SU-DHL-6 (cell line): ENCODE measurements at regions not wholly inside any gene's neighbourhood (a gene's known extent, or its start where the extent isn't known, plus 50 kb on each side); places are given as distances from the start of the nearest gene placed in this dataset.

Experiments
- H2AFZ ChIP-seq: fragments of 200-600 bp; sonication (generic); 2 replicates; pipeline ENCODE4 v1.6.1; 2014; ENCODE audit warnings: low read depth, mild to moderate bottlenecking, moderate library complexity, mixed read lengths, antibody characterized with exemption, low read length; ENCODE audit not compliant: severe bottlenecking
- H3F3A ChIP-seq: fragments of 200-600 bp; shearing (Covaris generic); 2 replicates; pipeline ENCODE4 v1.6.0; 2016; ENCODE audit warnings: antibody characterized with exemption, mild to moderate bottlenecking; ENCODE audit not compliant: insufficient read depth
- H3K27ac ChIP-seq: fragments of 200-600 bp; sonication (generic); 2 replicates; pipeline ENCODE4 v1.5.1; 2016; ENCODE audit warnings: low read depth, mild to moderate bottlenecking, low read length, moderate library complexity, mixed read lengths
- H3K27me3 ChIP-seq: fragments of 200-600 bp; sonication (generic), shearing (Covaris generic); 2 replicates; pipeline ENCODE4 v1.6.0; 2014; ENCODE audit warnings: mild to moderate bottlenecking, low read length
- H3K36me3 ChIP-seq: fragments of 200-600 bp; sonication (generic); 2 replicates; pipeline ENCODE4 v1.6.1; 2014; ENCODE audit warnings: mild to moderate bottlenecking, low read length, mixed read lengths
- H3K4me2 ChIP-seq: fragments of 300-600, 200-600 bp; shearing (Covaris generic), sonication (generic); 2 replicates; pipeline ENCODE4 v1.6.0; 2014; ENCODE audit warnings: low read length, low read depth, mild to moderate bottlenecking; ENCODE audit not compliant: poor library complexity, severe bottlenecking
- H3K4me3 ChIP-seq: fragments of 200-600 bp; sonication (generic); 2 replicates; pipeline ENCODE4 v1.5.1; 2014; ENCODE audit warnings: antibody characterized with exemption, low read length, mild to moderate bottlenecking, mixed read lengths; ENCODE audit not compliant: insufficient read depth, poor library complexity, severe bottlenecking
- H3K79me2 ChIP-seq: fragments of 200-600 bp; sonication (generic); 2 replicates; pipeline ENCODE4 v1.6.1; 2014; ENCODE audit warnings: mild to moderate bottlenecking, low read length, moderate library complexity; ENCODE audit not compliant: insufficient read depth
- H3K9ac ChIP-seq: fragments of 200-600 bp; sonication (generic); 2 replicates; pipeline ENCODE4 v1.7.0; 2014; ENCODE audit warnings: mild to moderate bottlenecking, low read length
- H3K9me2 ChIP-seq: fragments of 200-600 bp; sonication (generic); replicated peaks from 2 replicates; pipeline ENCODE4 v1.6.1; 2014; ENCODE audit warnings: low read length; ENCODE audit not compliant: insufficient read depth
- H3K9me3 ChIP-seq: fragments of 200-600 bp; sonication (generic); 2 replicates; pipeline ENCODE4 v1.6.1; 2014; ENCODE audit warnings: low read length, mixed read lengths; ENCODE audit not compliant: insufficient read depth
- H4K20me1 ChIP-seq: fragments of 200-600 bp; sonication (generic); 2 replicates; pipeline ENCODE4 v1.6.1; 2014; ENCODE audit warnings: low read depth, mild to moderate bottlenecking, antibody characterized with exemption, low read length, moderate library complexity, mixed read lengths
- EZH2phosphoT487 ChIP-seq: fragments of 200-600 bp; sonication (generic), shearing (Covaris generic); conservative IDR thresholded peaks from 2 replicates; pipeline ENCODE4 v1.6.1; 2018; ENCODE audit warnings: mild to moderate bottlenecking, antibody characterized with exemption, low read length, moderate library complexity, mixed read lengths
- TF ChIP-seq, protein P1 (sequence below): fragments of 200-600 bp; sonication (generic); IDR thresholded peaks from one replicate; pipeline ENCODE4 v1.5.1; 2017; ENCODE audit warnings: antibody characterized with exemption, mild to moderate bottlenecking, low read length, moderate library complexity; ENCODE audit not compliant: insufficient read depth, poor library complexity, severe bottlenecking

DNA sequence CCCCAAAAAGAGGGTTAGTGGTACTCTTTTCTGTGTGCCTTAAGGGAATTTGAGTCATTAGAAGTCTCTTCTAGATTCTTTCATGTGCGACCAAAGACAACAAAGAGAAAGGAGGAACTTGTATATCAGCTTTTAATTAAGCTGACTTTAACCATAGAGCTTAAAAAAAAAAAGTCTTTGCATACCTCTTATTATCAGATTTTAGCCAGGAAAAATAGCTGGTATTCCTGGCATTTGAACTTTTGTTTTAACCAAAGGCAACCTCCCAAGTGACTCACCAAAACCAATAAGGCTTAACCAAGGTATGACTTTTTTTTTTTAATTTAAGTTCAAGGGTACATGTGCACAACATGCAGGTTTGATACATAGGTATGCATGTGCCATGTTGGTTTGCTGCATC lies 375.0 kb downstream of the CDC5L start:
- Histone ChIP-seq H3K27me3 (peaks cover 5% of the 10 kb centered on the region; the same call in 1 of the 2 replicates), H3K79me2 (no peaks in the 10 kb centered on the region), H3K9ac (no peak overlapping the region), H3K36me3 (no peaks in the 10 kb centered on the region), H3K9me2 (no peaks in the 10 kb centered on the region), H3K9me3 (peaks cover 23% of the 10 kb centered on the region), H2AFZ (no peak overlapping the region), H3F3A (no peaks in the 10 kb centered on the region), H3K4me2 (no peak overlapping the region), H3K27ac (no peak overlapping the region), H4K20me1 (no peaks in the 10 kb centered on the region), H3K4me3 (no peak overlapping the region)
- TF ChIP-seq, protein P1, sequence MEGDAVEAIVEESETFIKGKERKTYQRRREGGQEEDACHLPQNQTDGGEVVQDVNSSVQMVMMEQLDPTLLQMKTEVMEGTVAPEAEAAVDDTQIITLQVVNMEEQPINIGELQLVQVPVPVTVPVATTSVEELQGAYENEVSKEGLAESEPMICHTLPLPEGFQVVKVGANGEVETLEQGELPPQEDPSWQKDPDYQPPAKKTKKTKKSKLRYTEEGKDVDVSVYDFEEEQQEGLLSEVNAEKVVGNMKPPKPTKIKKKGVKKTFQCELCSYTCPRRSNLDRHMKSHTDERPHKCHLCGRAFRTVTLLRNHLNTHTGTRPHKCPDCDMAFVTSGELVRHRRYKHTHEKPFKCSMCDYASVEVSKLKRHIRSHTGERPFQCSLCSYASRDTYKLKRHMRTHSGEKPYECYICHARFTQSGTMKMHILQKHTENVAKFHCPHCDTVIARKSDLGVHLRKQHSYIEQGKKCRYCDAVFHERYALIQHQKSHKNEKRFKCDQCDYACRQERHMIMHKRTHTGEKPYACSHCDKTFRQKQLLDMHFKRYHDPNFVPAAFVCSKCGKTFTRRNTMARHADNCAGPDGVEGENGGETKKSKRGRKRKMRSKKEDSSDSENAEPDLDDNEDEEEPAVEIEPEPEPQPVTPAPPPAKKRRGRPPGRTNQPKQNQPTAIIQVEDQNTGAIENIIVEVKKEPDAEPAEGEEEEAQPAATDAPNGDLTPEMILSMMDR: no peak
- no peak for TF ChIP-seq EZH2phosphoT487

DNA sequence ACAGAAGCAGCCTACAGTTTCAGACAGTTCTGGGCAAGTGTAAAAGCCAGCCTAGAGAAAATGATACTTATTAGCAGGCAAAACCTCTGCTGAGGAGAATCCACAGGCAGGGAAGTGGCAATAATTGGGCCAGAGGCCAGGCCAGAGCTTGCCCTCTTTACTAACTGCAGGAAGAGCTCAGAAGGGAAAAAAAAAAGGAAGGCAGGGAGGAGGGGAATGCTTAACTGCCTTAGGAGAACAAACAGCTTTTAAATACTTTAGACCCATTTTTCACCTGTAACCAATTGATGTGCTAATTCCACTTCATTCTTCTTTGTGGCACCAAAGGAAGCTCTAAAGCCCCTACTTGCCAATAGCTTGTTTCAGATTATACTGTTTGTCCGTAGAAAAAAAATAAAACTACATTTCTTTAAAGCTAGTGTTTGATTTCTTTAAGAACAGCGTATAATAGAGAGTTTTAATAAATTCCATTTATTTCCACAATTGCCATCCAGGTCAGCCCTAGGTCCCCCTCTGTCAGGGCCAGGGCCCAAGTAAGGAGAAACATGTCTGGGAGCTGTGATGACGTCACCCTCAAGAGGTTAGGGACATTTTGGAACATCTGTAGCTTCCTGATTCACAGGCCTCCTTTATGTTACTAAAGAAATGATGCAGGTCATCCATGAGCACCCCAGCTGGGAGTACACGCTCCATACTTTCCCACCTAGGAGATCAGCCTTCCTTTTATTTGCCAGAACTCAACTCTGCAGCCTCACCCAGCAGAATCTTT lies 384.3 kb downstream of the CDC5L start:
- Histone ChIP-seq H2AFZ (no peak overlapping the region), H3K27me3 (peaks cover under 1% of the 10 kb centered on the region; the same call in 1 of the 2 replicates), H3K4me3 (no peak overlapping the region), H3K79me2 (no peaks in the 10 kb centered on the region), H3K27ac (no peak overlapping the region), H3K9ac (no peak overlapping the region), H3K4me2 (no peak overlapping the region), H3K9me2 (no peaks in the 10 kb centered on the region), H3K9me3 (0 out of 2 replicates have a peak, but pooled peaks cover 4% of the 10 kb centered on the region), H4K20me1 (no peaks in the 10 kb centered on the region), H3K36me3 (no peaks in the 10 kb centered on the region), H3F3A (no peaks in the 10 kb centered on the region)
- TF ChIP-seq, protein P1: no peak
- no peak for TF ChIP-seq EZH2phosphoT487

DNA sequence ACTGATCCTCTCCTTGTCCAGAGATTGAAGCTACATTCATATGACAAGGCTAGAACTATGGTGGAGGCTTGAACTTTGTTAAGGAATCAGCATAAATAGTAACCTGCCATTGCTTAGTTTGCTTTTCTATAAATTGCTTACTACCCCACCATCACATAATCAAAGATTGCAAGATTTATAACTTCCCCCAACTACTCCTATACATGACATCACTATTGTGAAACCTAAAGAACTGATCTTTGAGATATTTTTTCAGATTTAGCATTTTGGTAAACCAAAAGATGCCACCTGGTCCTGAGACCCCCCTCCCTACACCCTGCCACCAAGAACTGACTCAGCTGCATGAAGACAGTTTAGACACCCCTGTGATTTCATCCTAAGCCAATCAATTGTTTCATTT lies 385.3 kb downstream of the CDC5L start:
- no peaks in the 10 kb centered on the region for H3K79me2 ChIP-seq
- H3K4me2 ChIP-seq: no peak overlapping the region
- H3K9me3 ChIP-seq: no peaks in the 10 kb centered on the region
- H3K4me3 ChIP-seq: no peak overlapping the region
- TF ChIP-seq, protein P1: no peak
- TF ChIP-seq EZH2phosphoT487: no peak
- H3F3A ChIP-seq: no peaks in the 10 kb centered on the region
- H4K20me1 ChIP-seq: no peaks in the 10 kb centered on the region
- H2AFZ ChIP-seq: no peak overlapping the region
- H3K9me2 ChIP-seq: no peaks in the 10 kb centered on the region
- H3K27me3 ChIP-seq: no peaks in the 10 kb centered on the region
- no peak overlapping the region for H3K9ac ChIP-seq
- H3K27ac ChIP-seq: no peak overlapping the region
- no peaks in the 10 kb centered on the region for H3K36me3 ChIP-seq
